CD4-positive, CD25-positive, alpha-beta regulatory T cell (primary cell): ENCODE measurements at regions not wholly inside any gene's neighbourhood (a gene's known extent, or its start where the extent isn't known, plus 50 kb on each side); places are given as distances from the start of the nearest gene placed in this dataset.

Experiments used
- ATAC-seq, 2 donors: fragments of 150-1000 bp; cut with Tn5 transposase; one replicate each; pipeline ENCODE4 v1.10.0; 2021; ENCODE audit warnings: low read depth in 2 of 2, moderate number of reproducible peaks in 2 of 2, moderate library complexity in 1 of 2
- DNase-seq, 3 donors: peaks; one replicate each; pipeline versions ENCODE4 v3.0.0 to v3.0.0-alpha.2; 2012 to 2022; ENCODE audit warnings: mixed read lengths in 1 of 3
- H3K27ac ChIP-seq: one replicate; pipeline ENCODE4 v1.7.0; 2013; ENCODE audit warnings: mild to moderate bottlenecking, low read length; ENCODE audit not compliant: insufficient read depth, poor library complexity, severe bottlenecking
- H3K27me3 ChIP-seq: one replicate; pipeline ENCODE4 v1.7.0; 2013; ENCODE audit warnings: low read length; ENCODE audit not compliant: control insufficient read depth, insufficient read depth
- H3K36me3 ChIP-seq: one replicate; pipeline ENCODE4 v1.7.0; 2013; ENCODE audit warnings: mild to moderate bottlenecking, low read length, moderate library complexity; ENCODE audit not compliant: control insufficient read depth, insufficient read depth
- H3K4me1 ChIP-seq: 2 replicates; pipeline ENCODE4 v1.7.0; 2013; ENCODE audit warnings: mild to moderate bottlenecking, low read length; ENCODE audit not compliant: insufficient read depth, control insufficient read depth, poor library complexity, severe bottlenecking
- H3K4me3 ChIP-seq: one replicate; pipeline ENCODE4 v1.7.0; 2013; ENCODE audit warnings: low read depth, mild to moderate bottlenecking, low read length, moderate library complexity
- H3K9me3 ChIP-seq, 2 experiments: 1 replicate in 1 of 2; 2 replicates in 1 of 2; pipeline ENCODE4 v1.7.0; 2013; ENCODE audit warnings: low read length in 2 of 2, mild to moderate bottlenecking in 1 of 2, moderate library complexity in 1 of 2; ENCODE audit not compliant: control insufficient read depth in 2 of 2
- H3K27ac Mint-ChIP-seq, 3 donors: one replicate each; pipeline ENCODE4 v1.8.0; 2020 to 2022; ENCODE audit warnings: mild to moderate bottlenecking in 3 of 3, mixed read lengths in 3 of 3, moderate library complexity in 2 of 3
- H3K27me3 Mint-ChIP-seq: one replicate; pipeline ENCODE4 v1.8.0; 2022; ENCODE audit warnings: mild to moderate bottlenecking, mixed read lengths
- H3K36me3 Mint-ChIP-seq: one replicate; pipeline ENCODE4 v1.8.0; 2020; ENCODE audit warnings: mixed read lengths
- H3K4me1 Mint-ChIP-seq, 4 donors: one replicate each; pipeline ENCODE4 v1.8.0; 2020 to 2022; ENCODE audit warnings: mixed read lengths in 4 of 4, mild to moderate bottlenecking in 1 of 4
- H3K4me3 Mint-ChIP-seq, 4 donors: one replicate each; pipeline ENCODE4 v1.8.0; 2020 to 2022; ENCODE audit warnings: mild to moderate bottlenecking in 4 of 4, mixed read lengths in 4 of 4, moderate library complexity in 3 of 4
- H3K9me3 Mint-ChIP-seq, 7 donors: one replicate each; pipeline ENCODE4 v1.8.0; 2020 to 2022; ENCODE audit warnings: mixed read lengths in 7 of 7, mild to moderate bottlenecking in 3 of 7, moderate library complexity in 2 of 7

GRCh38 chr7:108997480-108997879, 427.8 kb downstream of the DNAJB9 start:
- Mint-ChIP-seq H3K9me3 (peaks cover 0 to 13% (median 6%) of the 10 kb centered on the region in 7 donors), H3K27me3 (no peaks in the 10 kb centered on the region), H3K36me3 (no peaks in the 10 kb centered on the region), H3K27ac (no peak overlapping the region), H3K4me1 (no peaks in the 10 kb centered on the region), H3K4me3 (no peak overlapping the region)
- Histone ChIP-seq H3K27ac (no peak overlapping the region), H3K36me3 (no peaks in the 10 kb centered on the region), H3K9me3 (no peaks in the 10 kb centered on the region), H3K27me3 (no peaks in the 10 kb centered on the region), H3K4me1 (no peaks in the 10 kb centered on the region), H3K4me3 (no peak overlapping the region)
- ATAC-seq (no peak), DNase-seq (no peak)

DNA sequence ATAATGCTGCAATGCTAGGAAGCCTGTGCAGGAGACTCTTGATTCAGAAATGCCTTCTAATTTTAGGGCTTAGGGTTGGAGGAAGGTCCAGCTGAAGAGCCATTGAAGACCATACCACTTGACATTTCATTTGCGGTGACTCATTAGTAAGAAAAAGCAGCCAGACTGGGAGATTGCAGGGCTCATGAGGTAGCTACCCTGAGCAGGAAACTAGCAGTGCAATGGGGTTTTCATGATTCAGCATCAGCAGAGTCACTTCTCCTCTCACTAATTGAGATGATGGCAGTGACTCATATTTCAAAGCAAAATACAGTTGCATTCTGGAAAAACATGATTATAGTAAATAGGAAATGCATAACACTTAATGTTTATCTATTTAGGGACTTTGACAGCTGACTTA, 434.1 kb downstream of the DNAJB9 start:
- DNase-seq (no peak), ATAC-seq (no peak)
- H3K9me3 ChIP-seq: no peaks in the 10 kb centered on the region
- H3K9me3 Mint-ChIP-seq: peaks cover 0 to 11% (median 3%) of the 10 kb centered on the region in 7 donors
- no peaks in the 10 kb centered on the region for H3K27me3 ChIP-seq
- H3K27ac ChIP-seq: no peak overlapping the region
- H3K27ac Mint-ChIP-seq: no peak overlapping the region
- no peaks in the 10 kb centered on the region for H3K27me3 Mint-ChIP-seq
- H3K4me3 Mint-ChIP-seq: no peak overlapping the region
- H3K4me3 ChIP-seq: no peak overlapping the region
- H3K36me3 Mint-ChIP-seq: no peaks in the 10 kb centered on the region
- H3K4me1 ChIP-seq: no peaks in the 10 kb centered on the region
- no peaks in the 10 kb centered on the region for H3K36me3 ChIP-seq
- no peaks in the 10 kb centered on the region for H3K4me1 Mint-ChIP-seq

GRCh38 chr7:109009636-109010035, 440.0 kb downstream of the DNAJB9 start:
- Mint-ChIP-seq H3K27ac (no peak overlapping the region), H3K27me3 (no peaks in the 10 kb centered on the region), H3K9me3 (peaks cover 0 to 9% (median 3%) of the 10 kb centered on the region in 7 donors), H3K4me1 (no peaks in the 10 kb centered on the region), H3K4me3 (no peak overlapping the region), H3K36me3 (no peaks in the 10 kb centered on the region)
- no peak overlapping the region for H3K27ac ChIP-seq
- H3K4me1 ChIP-seq: no peaks in the 10 kb centered on the region
- DNase-seq (no peak), ATAC-seq (no peak)
- no peaks in the 10 kb centered on the region for H3K36me3 ChIP-seq
- H3K27me3 ChIP-seq: no peaks in the 10 kb centered on the region
- no peaks in the 10 kb centered on the region for H3K9me3 ChIP-seq
- no peak overlapping the region for H3K4me3 ChIP-seq

GRCh38 chr7:109020251-109020650, 450.6 kb downstream of the DNAJB9 start:
- ATAC-seq: no peak
- no peaks in the 10 kb centered on the region for H3K4me1 Mint-ChIP-seq

DNA sequence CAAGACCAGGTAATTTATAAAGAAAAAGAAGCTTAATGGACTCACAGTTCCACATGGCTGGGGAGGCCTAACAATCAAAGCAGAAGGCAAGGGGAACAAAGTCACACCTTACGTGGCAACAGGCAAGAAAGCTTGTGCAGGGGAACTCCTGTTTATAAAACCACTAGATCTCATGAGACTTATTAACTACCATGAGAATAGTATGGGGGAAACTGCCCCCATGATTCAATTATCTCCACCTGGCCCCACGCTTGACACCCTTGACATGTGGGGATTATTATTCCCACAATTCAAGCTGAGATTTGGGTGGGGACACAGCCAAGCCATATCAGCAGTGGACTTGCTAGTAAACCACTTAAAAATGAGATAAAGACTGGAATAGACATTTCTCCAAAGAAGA, 451.7 kb downstream of the DNAJB9 start:
- Histone ChIP-seq H3K4me1 (no peaks in the 10 kb centered on the region), H3K27ac (no peak overlapping the region), H3K4me3 (no peak overlapping the region), H3K9me3 (no peaks in the 10 kb centered on the region), H3K27me3 (no peaks in the 10 kb centered on the region), H3K36me3 (no peaks in the 10 kb centered on the region)
- no peaks in the 10 kb centered on the region for H3K4me1 Mint-ChIP-seq
- no peak overlapping the region for H3K27ac Mint-ChIP-seq
- H3K36me3 Mint-ChIP-seq: no peaks in the 10 kb centered on the region
- DNase-seq (no peak), ATAC-seq (no peak)
- H3K4me3 Mint-ChIP-seq: no peak overlapping the region
- peaks cover 3 to 14% (median 8%) of the 10 kb centered on the region in 7 donors for H3K9me3 Mint-ChIP-seq
- no peaks in the 10 kb centered on the region for H3K27me3 Mint-ChIP-seq

More at GRCh38 chr7:109020251-109020650, 450.6 kb downstream of the DNAJB9 start:
- no peak overlapping the region for H3K27ac ChIP-seq
- no peak overlapping the region for H3K4me3 ChIP-seq
- Mint-ChIP-seq H3K27me3 (no peaks in the 10 kb centered on the region), H3K4me3 (no peak overlapping the region), H3K9me3 (peaks cover 0 to 8% (median 4%) of the 10 kb centered on the region in 7 donors), H3K36me3 (no peaks in the 10 kb centered on the region), H3K27ac (no peak overlapping the region)
- DNase-seq: no peak
- H3K27me3 ChIP-seq: no peaks in the 10 kb centered on the region
- H3K9me3 ChIP-seq: no peaks in the 10 kb centered on the region
- no peaks in the 10 kb centered on the region for H3K4me1 ChIP-seq
- H3K36me3 ChIP-seq: no peaks in the 10 kb centered on the region

DNA sequence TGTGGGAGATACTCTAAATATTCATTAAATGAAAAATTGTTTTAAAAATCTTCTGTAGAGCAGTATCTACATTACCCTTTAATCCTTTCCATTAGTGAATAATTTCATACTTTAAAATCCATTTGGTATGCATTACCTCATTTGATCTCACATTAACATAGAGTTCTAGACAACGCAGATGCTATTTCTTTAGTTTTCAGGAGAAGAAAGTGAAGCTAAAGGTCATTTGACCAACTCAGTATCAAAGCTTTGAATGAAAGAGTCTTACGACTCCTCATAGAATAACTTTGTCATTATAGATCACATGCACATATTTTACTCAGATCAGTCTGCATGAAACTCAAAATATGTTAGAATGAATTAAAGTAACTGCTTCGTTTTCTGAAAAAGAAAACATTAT, 460.2 kb downstream of the DNAJB9 start:
- no peaks in the 10 kb centered on the region for H3K4me1 Mint-ChIP-seq
- Histone ChIP-seq H3K27me3 (no peaks in the 10 kb centered on the region), H3K4me3 (no peak overlapping the region), H3K9me3 (no peaks in the 10 kb centered on the region), H3K36me3 (no peaks in the 10 kb centered on the region), H3K4me1 (no peaks in the 10 kb centered on the region), H3K27ac (no peak overlapping the region)
- no peaks in the 10 kb centered on the region for H3K36me3 Mint-ChIP-seq
- no peak overlapping the region for H3K4me3 Mint-ChIP-seq
- H3K9me3 Mint-ChIP-seq: peaks cover 4 to 19% (median 9%) of the 10 kb centered on the region in 7 donors
- ATAC-seq: no peak
- H3K27me3 Mint-ChIP-seq: no peaks in the 10 kb centered on the region
- H3K27ac Mint-ChIP-seq: no peak overlapping the region
- DNase-seq: no peak

DNA sequence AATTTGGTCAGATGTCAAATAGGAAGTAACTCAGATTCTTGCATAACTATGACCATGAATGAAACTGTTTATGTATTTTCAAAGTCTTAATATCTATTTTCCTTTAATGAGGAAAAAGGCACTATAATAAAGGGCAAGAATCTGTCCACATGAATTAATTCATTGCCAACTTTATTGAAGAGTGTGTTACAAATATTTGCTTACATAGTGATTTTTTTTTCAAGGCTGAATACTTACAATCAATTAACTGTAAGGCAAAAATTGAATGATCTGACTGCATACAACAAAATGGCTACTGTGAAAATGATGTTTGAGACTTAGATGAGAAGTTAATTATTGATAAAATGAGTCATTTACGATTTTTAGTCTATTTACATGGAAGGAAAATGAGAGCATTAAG, 475.0 kb downstream of the DNAJB9 start:
- H3K4me1 ChIP-seq: no peaks in the 10 kb centered on the region
- H3K36me3 ChIP-seq: no peaks in the 10 kb centered on the region
- DNase-seq (no peak), ATAC-seq (no peak)
- Mint-ChIP-seq H3K4me3 (no peak overlapping the region), H3K36me3 (no peaks in the 10 kb centered on the region), H3K4me1 (no peaks in the 10 kb centered on the region), H3K9me3 (peaks cover 0 to 26% (median 9%) of the 10 kb centered on the region in 7 donors), H3K27me3 (no peaks in the 10 kb centered on the region), H3K27ac (no peak overlapping the region)
- no peak overlapping the region for H3K4me3 ChIP-seq
- H3K27ac ChIP-seq: no peak overlapping the region
- no peaks in the 10 kb centered on the region for H3K27me3 ChIP-seq
- no peaks in the 10 kb centered on the region for H3K9me3 ChIP-seq

DNA sequence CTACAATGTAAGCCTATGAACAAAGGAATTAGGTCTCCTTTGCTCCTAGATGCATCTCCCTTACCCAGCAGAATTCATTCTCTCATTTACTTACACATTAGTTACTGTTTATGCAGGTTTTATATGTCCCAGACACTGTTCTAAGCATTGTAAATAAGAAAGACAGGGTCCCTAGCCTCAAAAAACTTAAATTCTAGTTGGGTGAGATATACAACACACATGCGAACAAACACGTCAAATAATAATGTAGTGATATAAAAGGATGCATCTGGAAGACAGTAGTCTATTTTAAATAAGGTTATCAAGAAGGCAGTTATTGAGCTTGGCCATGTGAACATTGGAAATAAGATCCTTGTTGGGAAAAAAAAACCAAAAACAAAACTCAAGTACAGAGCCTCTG, 479.7 kb downstream of the DNAJB9 start:
- DNase-seq (no peak), ATAC-seq (no peak)
- H3K36me3 Mint-ChIP-seq: no peaks in the 10 kb centered on the region
- Histone ChIP-seq H3K36me3 (no peaks in the 10 kb centered on the region), H3K27me3 (no peaks in the 10 kb centered on the region), H3K9me3 (no peaks in the 10 kb centered on the region), H3K4me1 (no peaks in the 10 kb centered on the region), H3K27ac (no peak overlapping the region), H3K4me3 (no peak overlapping the region)
- H3K4me3 Mint-ChIP-seq: no peak overlapping the region
- peaks cover 0 to 9% (median 5%) of the 10 kb centered on the region in 7 donors for H3K9me3 Mint-ChIP-seq
- no peaks in the 10 kb centered on the region for H3K27me3 Mint-ChIP-seq
- H3K4me1 Mint-ChIP-seq: no peaks in the 10 kb centered on the region
- peak overlapping the region in 1 of 3 donors; percentile 22 for H3K27ac Mint-ChIP-seq
